Smooth muscle cell (in vitro differentiated cells): ENCODE measurements at regions not wholly inside any gene's neighbourhood (a gene's known extent, or its start where the extent isn't known, plus 50 kb on each side); places are given as distances from the start of the nearest gene placed in this dataset.

Source experiments
- DNase-seq: peaks from one replicate; lab custom pipeline; 2025; ENCODE audit not compliant: unreplicated experiment; lab: John Stamatoyannopoulos, UW
- H2AFZ ChIP-seq: fragments of 200-600 bp; sonication (generic); 2 replicates; pipeline ENCODE4 v1.6.0; 2016; ENCODE audit warnings: antibody characterized with exemption, low read depth, mild to moderate bottlenecking
- H3F3A ChIP-seq: fragments of 200-600 bp; sonication (generic); 2 replicates; pipeline ENCODE4 v1.6.0; 2017; ENCODE audit warnings: antibody characterized with exemption, low read depth
- H3K27ac ChIP-seq: fragments of 200-600 bp; sonication (generic); 2 replicates; pipeline ENCODE4 v1.5.1; 2016; ENCODE audit warnings: low read depth, mild to moderate bottlenecking
- H3K27me3 ChIP-seq: fragments of 200-600 bp; sonication (generic); 2 replicates; pipeline ENCODE4 v1.6.1; 2016; ENCODE audit warnings: low read depth, mild to moderate bottlenecking
- H3K36me3 ChIP-seq: fragments of 200-600 bp; sonication (generic); 2 replicates; pipeline ENCODE4 v1.5.1; 2016; ENCODE audit warnings: low read depth
- H3K4me1 ChIP-seq: fragments of 200-600 bp; sonication (generic); 2 replicates; pipeline ENCODE4 v1.5.1; 2016; ENCODE audit warnings: low read depth
- H3K4me2 ChIP-seq: fragments of 200-600 bp; sonication (generic); 2 replicates; pipeline ENCODE4 v1.6.0; 2016; ENCODE audit warnings: mild to moderate bottlenecking
- H3K4me3 ChIP-seq: fragments of 200-600 bp; sonication (generic); 2 replicates; pipeline ENCODE4 v1.5.1; 2016; ENCODE audit warnings: mild to moderate bottlenecking
- H3K79me2 ChIP-seq: fragments of 200-600 bp; sonication (generic); 2 replicates; pipeline ENCODE4 v1.6.0; 2016; ENCODE audit warnings: low read depth, mild to moderate bottlenecking
- H3K9ac ChIP-seq: fragments of 200-600 bp; sonication (generic); 2 replicates; pipeline ENCODE4 v1.6.0; 2016; ENCODE audit warnings: low read depth
- H3K9me3 ChIP-seq: fragments of 200-600 bp; sonication (generic); replicated peaks from 2 replicates; pipeline ENCODE4 v1.5.1; 2016; ENCODE audit warnings: low read depth
- H4K20me1 ChIP-seq: fragments of 200-600 bp; sonication (generic); 2 replicates; pipeline ENCODE4 v1.6.0; 2016; ENCODE audit warnings: low read depth
- WGBS: methylation state at CpG from one replicate; pipeline ENCODE4 v1.1.7; 2016; ENCODE audit warnings: low lambda C conversion rate; 5-methylcytosine and 5-hydroxymethylcytosine counted together
- TF ChIP-seq, protein P1 (sequence below): fragments of 200-600 bp; sonication (generic); IDR thresholded peaks from 2 replicates; pipeline ENCODE4 v1.5.1; 2017; ENCODE audit warnings: borderline replicate concordance, mild to moderate bottlenecking, antibody characterized with exemption; ENCODE audit not compliant: insufficient read depth, poor library complexity, severe bottlenecking

GRCh38 chr18:23356424-23356823, 96.7 kb upstream of the RIOK3 start:
- H3K4me1 ChIP-seq = no peaks in the 10 kb centered on the region
- no peaks in the 10 kb centered on the region for H4K20me1 ChIP-seq
- H3K4me3 ChIP-seq = no peak overlapping the region
- H3K9me3 ChIP-seq = no peaks in the 10 kb centered on the region
- H3K27me3 ChIP-seq = no peaks in the 10 kb centered on the region
- no peaks in the 10 kb centered on the region for H3K79me2 ChIP-seq
- TF ChIP-seq, protein P1, sequence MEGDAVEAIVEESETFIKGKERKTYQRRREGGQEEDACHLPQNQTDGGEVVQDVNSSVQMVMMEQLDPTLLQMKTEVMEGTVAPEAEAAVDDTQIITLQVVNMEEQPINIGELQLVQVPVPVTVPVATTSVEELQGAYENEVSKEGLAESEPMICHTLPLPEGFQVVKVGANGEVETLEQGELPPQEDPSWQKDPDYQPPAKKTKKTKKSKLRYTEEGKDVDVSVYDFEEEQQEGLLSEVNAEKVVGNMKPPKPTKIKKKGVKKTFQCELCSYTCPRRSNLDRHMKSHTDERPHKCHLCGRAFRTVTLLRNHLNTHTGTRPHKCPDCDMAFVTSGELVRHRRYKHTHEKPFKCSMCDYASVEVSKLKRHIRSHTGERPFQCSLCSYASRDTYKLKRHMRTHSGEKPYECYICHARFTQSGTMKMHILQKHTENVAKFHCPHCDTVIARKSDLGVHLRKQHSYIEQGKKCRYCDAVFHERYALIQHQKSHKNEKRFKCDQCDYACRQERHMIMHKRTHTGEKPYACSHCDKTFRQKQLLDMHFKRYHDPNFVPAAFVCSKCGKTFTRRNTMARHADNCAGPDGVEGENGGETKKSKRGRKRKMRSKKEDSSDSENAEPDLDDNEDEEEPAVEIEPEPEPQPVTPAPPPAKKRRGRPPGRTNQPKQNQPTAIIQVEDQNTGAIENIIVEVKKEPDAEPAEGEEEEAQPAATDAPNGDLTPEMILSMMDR = no peak
- no peak overlapping the region for H3K4me2 ChIP-seq
- H3K27ac ChIP-seq = no peak overlapping the region
- H3K36me3 ChIP-seq = no peaks in the 10 kb centered on the region
- H2AFZ ChIP-seq = no peak overlapping the region
- H3K9ac ChIP-seq = no peak overlapping the region
- no peaks in the 10 kb centered on the region for H3F3A ChIP-seq
- no peak for DNase-seq
- 85% methylated on average over 4 of the region's 4 CpGs for WGBS

DNA sequence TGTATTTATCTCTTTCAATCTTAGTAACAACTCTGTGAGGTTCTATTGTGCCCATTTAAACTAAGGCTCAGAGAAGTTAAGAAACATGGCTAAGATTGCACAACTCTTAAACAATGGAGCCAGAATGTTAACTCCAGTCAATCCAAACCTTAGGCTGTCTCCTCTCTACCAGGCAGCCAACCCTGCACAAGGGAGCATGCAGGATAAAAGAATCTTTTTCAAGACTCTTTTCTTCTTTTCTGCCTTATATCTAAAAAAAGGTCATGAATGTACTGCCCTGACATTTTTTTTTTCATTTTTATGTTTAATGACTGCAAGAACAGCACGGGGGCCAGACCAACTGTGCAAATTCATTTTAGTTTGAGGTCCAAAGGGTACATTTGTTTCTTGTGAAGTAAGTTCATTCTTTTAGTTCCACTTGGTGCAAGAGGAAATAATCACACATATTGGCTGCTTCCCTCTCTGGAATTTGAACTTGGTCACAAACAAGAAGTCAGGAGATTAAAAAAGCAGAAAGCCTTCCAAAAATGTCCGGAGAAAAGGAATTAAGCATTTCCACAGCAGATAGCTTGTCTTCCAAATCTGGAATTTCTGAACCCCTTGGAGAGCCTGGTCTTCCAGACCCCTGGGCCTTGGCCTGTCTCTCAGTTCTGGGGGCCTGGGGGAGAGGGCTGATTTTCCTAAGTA, 96.0 kb upstream of the RIOK3 start:
- Histone ChIP-seq H3K9ac (no peak overlapping the region), H3K36me3 (no peaks in the 10 kb centered on the region), H3K4me2 (peak overlapping the region; percentile 1), H3K4me1 (no peaks in the 10 kb centered on the region), H3K27ac (peak overlapping the region; percentile 27), H3K9me3 (no peaks in the 10 kb centered on the region), H3K27me3 (no peaks in the 10 kb centered on the region), H4K20me1 (no peaks in the 10 kb centered on the region), H3K79me2 (no peaks in the 10 kb centered on the region), H3K4me3 (no peak overlapping the region), H3F3A (no peaks in the 10 kb centered on the region), H2AFZ (no peak overlapping the region)
- TF ChIP-seq, protein P1 = no peak
- no peak for DNase-seq
- WGBS = 43% methylated on average over 2 of the region's 2 CpGs

GRCh38 chr18:23357996-23358594, 95.0 kb upstream of the RIOK3 start:
- WGBS = 95% methylated on average over 13 of the region's 13 CpGs
- Histone ChIP-seq H3K36me3 (no peaks in the 10 kb centered on the region), H3K79me2 (no peaks in the 10 kb centered on the region), H3F3A (no peaks in the 10 kb centered on the region), H3K9ac (no peak overlapping the region), H3K4me2 (no peak overlapping the region), H3K27me3 (no peaks in the 10 kb centered on the region), H4K20me1 (no peaks in the 10 kb centered on the region), H3K4me3 (no peak overlapping the region), H3K27ac (peak overlapping the region; percentile 27), H3K4me1 (no peaks in the 10 kb centered on the region), H3K9me3 (no peaks in the 10 kb centered on the region), H2AFZ (no peak overlapping the region)
- DNase-seq = no peak
- TF ChIP-seq, protein P1 = no peak

GRCh38 chr18:23359421-23359820, 93.7 kb upstream of the RIOK3 start:
- H3K9ac ChIP-seq = no peak overlapping the region
- H2AFZ ChIP-seq = no peak overlapping the region
- no peak overlapping the region for H3K27ac ChIP-seq
- H3K4me2 ChIP-seq = no peak overlapping the region
- no peak overlapping the region for H3K4me3 ChIP-seq
- no peaks in the 10 kb centered on the region for H4K20me1 ChIP-seq
- no peaks in the 10 kb centered on the region for H3K9me3 ChIP-seq
- no peaks in the 10 kb centered on the region for H3K4me1 ChIP-seq
- 93% methylated on average over 9 of the region's 9 CpGs for WGBS
- no peaks in the 10 kb centered on the region for H3K27me3 ChIP-seq
- no peak for DNase-seq
- no peaks in the 10 kb centered on the region for H3K79me2 ChIP-seq
- H3F3A ChIP-seq = no peaks in the 10 kb centered on the region
- no peaks in the 10 kb centered on the region for H3K36me3 ChIP-seq
- TF ChIP-seq, protein P1 = no peak
